Activated T-cell treated with anti-CD3 and anti-CD28 coated beads for 1 hour (primary cell): ENCODE measurements at regions not wholly inside any gene's neighbourhood (a gene's known extent, or its start where the extent isn't known, plus 50 kb on each side); places are given as distances from the start of the nearest gene placed in this dataset.
"Not testable (repeated sequence)": the region's sequence is repeated elsewhere in the genome, so short reads cannot be mapped to it uniquely, and the experiment has no call there.

ENCODE experiments used
- DNase-seq: peaks from one replicate; pipeline ENCODE4 v3.0.0-alpha.2; 2020; ENCODE audit warnings: low read depth

DNA sequence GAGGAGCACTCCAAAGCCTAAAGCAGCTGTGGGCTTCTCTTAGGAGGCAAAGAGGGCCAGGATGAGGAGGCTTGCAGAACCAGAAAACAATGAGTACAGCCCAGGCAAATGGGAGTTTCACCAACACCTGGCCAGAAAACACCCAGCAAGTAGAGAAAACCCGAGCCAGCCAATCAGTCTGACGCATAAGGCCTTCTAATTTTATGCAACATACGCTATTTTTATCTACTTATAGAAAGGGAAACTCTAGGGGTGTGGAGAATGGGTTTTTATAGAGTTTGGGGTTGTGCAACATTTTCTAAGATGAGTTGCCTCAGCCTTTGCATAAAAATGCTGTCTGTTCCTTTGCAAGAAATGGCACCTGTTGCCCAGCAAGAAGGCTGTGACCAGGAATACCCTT lies 529.0 kb upstream of the CDH5 start:
- no peak for DNase-seq

DNA sequence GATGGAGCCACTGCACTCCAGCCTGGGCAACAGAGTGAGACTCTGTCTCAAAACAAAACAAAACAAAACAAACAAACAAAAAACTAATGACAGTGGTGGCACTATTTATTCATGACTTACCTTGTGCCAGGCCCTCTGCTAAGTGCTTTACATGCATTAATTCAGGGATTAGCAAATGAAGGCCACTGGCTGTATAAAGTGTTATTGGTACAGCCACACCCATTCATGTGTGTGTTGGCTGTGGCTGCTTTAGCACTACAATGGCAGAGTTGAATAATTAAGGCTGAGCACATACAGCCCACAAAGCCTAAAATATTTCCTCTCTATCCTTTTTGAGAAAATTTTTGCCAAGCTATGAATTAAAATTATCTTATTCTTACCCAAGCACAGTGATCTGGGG lies 531.8 kb upstream of the CDH5 start:
- DNase-seq = no peak

DNA sequence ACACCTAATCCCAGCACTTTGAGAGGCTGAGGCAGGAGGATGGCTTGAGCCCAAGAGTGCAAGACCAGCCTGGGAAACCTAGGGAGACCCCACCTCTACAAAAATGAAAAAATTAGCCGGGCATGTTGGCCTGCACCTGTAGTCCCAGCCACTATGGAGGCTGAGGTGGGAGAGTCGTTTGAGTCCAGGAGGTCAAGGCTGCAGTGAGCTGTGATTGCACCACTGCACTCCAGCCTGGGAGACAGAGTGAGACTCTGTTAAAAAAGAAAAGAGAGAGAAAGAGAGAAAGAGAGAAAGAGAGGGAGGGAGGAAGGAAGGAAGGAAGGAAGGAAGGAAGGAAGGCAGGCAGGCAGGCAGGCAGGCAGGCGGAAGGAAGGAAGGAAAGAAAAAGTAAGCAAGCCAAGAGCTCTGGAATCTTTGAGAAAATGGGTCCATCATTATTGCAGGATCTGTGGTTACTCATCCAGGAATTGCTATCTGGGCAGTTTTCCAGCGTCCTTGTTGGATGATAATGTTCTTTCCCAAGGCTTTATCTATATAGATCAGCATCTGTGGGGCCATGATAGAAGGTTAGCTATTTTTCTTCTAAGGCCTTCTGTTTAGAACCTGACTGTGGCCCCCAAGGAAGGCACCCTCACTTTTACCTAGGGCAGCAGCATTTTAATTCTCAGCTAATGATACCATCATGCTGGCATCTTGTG lies 533.2 kb upstream of the CDH5 start:
- no peak for DNase-seq

GRCh38 chr16:65832679-65833078 lies 533.8 kb upstream of the CDH5 start:
- DNase-seq = no peak

- DNase-seq = no peak
Observed at GRCh38 chr16:65831903-65832666, 534.4 kb upstream of the CDH5 start.

DNA sequence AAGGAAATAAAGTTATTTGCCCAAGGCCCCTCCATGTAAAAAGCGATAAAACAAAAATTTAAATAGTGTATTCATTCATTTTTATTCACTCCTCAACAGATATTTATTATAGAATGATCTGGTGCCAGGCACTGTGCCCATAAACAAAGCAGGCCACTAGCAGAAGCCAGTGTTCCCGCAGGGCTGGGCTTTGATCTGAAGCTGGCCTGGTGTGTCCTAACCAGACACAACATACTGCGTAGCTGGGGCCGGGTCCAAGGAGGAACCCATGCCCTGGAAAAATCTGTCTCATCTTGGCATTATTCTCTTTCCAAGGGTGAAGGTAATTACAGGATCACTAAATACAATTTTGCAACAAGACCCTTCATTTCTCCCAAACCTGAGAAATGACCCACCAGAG lies 537.4 kb upstream of the CDH5 start:
- no peak for DNase-seq

DNA sequence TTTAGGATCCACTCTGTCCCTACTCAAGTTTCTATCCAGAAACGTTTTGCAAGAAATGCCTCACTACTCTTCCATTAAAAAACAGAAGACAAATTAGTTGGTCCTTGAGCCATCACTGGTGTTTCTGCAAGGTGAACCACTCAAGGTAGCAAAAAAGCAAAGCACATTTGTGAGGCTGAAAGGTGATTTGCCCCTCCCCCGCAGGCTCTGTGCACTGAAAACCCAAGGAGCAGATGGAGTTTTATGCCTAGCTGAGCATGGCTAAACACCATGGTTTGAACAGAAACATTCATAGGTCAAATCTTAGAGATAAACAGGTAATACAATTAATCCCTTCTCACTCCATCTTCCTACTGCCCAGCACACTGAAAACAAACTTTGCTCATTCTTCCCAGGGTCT lies 538.2 kb upstream of the CDH5 start:
- no peak for DNase-seq

DNA sequence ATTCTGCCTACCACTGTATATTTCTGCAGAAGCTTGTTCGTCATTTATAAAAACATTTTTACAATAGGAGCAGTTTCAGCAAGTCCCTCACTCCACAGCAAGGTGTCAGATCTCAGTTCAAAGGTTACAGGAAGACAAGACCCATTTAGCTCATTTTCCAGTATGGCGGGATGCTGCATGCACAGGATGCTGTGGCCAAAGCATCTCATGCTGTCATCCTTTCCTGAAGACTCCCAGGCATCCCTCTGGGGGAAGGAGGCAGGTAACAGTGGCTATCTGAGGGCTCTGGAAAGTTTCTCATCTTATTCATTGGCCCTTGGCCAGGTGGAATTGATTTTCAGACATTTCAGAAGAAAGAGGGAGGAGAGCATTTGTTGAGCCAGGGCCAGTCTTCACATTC lies 539.3 kb upstream of the CDH5 start:
- no peak for DNase-seq

- DNase-seq = no peak
Observed at GRCh38 chr16:65825191-65825856, 541.2 kb upstream of the CDH5 start.

- no peak for DNase-seq
Observed at GRCh38 chr16:65822148-65822547, 544.3 kb upstream of the CDH5 start.

- DNase-seq = no peak
Observed at GRCh38 chr16:65819136-65819898, 547.2 kb upstream of the CDH5 start.

DNA sequence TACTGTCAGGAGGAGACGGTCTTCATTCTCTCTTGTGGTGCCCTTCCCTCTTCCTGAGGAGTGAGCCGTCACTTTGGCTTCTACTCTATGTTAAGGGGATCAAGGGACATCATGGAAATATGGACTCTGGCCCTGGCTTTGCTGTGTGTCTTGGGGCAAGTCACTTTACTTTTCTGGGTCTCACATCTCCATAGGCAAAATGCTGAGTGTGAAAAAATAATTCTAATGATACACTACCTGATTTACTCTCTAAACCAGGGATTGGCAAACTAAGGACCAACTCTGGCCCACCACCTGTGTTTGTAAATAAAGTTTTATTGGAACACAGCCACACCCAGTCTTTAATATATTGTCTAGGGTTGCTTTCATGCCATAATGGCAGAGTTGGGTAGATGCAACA lies 548.7 kb upstream of the CDH5 start:
- DNase-seq = no peak

- no peak for DNase-seq
Observed at GRCh38 chr16:65817066-65817465, 549.4 kb upstream of the CDH5 start.

- no peak for DNase-seq
Observed at GRCh38 chr16:65816556-65816955, 549.9 kb upstream of the CDH5 start.

- DNase-seq = no peak
Observed at GRCh38 chr16:65815707-65816106, 550.8 kb upstream of the CDH5 start.

DNA sequence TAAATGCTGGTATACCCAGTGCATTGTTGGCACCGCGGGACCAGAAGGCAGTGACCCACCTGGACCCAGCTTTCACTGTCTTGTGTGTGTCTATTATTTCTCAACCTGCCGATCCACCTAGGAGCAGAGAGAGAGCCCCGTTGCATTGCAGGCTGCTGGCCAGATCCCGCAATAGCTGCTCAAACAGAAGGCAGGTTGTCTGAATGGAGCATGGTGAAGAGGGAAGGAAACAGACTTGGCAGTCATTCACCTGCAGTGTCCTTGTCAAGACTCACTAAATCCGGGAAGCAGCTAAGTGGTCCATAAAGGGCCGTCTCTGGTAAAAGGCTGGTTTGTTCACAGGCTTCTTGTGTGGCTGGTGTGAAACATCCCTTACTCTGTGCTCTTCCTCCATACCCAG lies 552.6 kb upstream of the CDH5 start:
- DNase-seq = not testable (repeated sequence)

DNA sequence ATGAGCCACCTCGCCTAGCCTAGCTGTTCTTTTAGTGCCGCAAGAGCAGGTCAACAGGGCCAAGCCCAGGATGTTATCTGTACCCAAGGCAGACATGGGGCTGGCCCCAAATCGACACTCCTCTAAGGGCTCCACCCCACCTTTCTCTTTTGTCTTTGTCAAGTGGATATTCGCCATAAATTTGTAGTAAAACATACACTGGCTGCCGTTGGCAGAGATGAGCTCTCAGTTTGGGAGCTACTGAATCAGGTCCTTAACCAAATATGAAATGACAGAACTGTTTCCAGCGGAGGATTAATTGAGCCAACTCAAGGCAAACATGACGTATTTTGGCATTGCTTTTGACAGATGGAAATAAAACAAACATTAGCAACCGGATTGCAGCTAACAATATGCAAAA lies 556.9 kb upstream of the CDH5 start:
- no peak for DNase-seq

- no peak for DNase-seq
Observed at GRCh38 chr16:65808790-65809189, 557.7 kb upstream of the CDH5 start.

GRCh38 chr16:65807858-65808257 lies 558.6 kb upstream of the CDH5 start:
- no peak for DNase-seq

DNA sequence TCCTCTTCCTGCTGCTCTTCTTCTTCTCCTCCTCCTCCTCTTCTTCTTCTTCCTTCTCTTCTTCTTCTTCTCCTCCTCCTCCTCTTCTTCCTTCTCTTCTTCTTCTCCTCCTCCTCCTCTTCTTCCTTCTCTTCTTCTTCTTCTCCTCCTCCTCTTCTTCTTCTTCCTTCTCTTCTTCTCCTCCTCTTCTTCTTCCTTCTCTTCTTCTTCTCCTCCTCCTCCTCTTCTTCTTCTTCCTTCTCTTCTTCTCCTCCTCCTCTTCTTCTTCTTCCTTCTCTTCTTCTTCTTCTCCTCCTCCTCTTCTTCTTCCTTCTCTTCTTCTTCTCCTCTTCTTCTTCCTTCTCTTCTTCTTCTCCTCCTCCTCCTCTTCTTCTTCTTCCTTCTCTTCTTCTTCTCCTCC lies 560.8 kb upstream of the CDH5 start:
- not testable (repeated sequence) for DNase-seq

DNA sequence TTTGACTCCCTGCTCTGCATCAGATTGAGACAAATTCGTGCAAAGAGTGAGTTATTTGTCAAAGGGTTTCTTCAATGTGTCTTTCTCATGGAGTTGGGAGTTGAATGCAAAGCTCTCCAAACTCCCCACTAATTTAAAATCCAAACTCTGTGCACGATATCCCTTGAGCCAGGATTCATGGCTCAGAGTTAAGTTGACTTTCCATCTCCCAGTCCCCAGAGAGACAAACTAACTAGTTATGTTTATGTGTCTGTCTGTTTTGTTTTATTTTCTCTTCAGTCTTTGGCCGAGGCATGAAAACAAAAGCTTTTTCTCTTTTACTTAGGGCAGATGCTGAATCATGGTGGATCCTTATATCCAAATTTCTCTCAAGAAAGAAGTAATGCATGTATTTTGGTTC lies 570.0 kb upstream of the CDH5 start:
- DNase-seq = no peak

DNA sequence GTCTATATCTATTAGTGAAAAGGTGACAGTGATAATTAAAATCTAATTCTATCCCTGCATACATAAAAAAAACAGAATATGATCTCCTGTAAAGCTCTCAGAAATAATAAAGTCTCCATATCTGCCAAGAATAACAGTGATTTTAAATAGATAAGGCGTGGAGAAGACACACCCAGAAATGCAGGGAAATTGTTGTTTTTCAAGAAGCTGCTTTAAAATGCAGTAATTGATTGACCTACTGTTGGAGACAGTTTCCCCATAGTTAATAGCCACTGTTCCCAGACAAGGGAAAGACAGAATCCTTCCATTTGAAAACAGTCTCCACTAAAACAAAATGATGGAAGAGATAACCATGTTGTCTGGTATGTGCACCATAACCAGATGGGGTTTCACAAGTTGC lies 571.5 kb upstream of the CDH5 start:
- DNase-seq = no peak

DNA sequence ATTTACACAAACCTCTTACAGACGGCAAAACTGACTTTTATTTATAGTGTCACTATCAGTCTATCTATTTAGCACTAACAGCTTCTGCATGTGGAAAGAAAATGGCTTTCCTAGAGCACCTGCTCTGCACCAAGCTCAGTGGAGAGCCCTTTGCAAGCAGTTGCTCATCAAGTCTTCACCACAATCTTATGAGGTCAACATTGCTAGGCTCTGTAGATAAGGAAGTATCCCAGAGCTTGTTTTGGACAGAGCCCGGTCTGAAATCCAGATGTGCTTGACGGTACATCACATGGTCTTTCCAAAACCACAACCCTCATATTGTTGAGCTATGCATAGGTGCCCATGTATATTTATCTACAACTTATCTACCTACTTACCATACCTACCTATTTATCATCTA lies 572.7 kb upstream of the CDH5 start:
- DNase-seq = no peak
